Activated CD8-positive, alpha-beta T cell treated with anti-CD3 and anti-CD28 coated beads, Interleukin-2, amount 10 ng/mL, durations not matched to agents 7 days and 5 days (primary cell): ENCODE measurements at regions not wholly inside any gene's neighbourhood (a gene's known extent, or its start where the extent isn't known, plus 50 kb on each side); places are given as distances from the start of the nearest gene placed in this dataset.

Experiments used
- ATAC-seq: fragments of 150-1000 bp; cut with Tn5 transposase; one replicate; pipeline ENCODE4 v1.10.0; 2021; ENCODE audit warnings: moderate library complexity
- CTCF ChIA-PET: fragments of 350-600 bp; sonication (Branson Sonifier 250); formaldehyde crosslinking; loops from one replicate; lab custom pipeline; 2021; ENCODE audit warnings: antibody characterized with exemption; lab: Charles Lee
- POLR2A ChIA-PET: fragments of 350-600 bp; sonication (Branson Sonifier 250); formaldehyde crosslinking; loops from one replicate; lab custom pipeline; 2021; ENCODE audit warnings: antibody characterized with exemption; lab: Charles Lee
- DNase-seq: peaks from one replicate; pipeline ENCODE4 v3.0.0-alpha.2; 2020
- H3K27ac Mint-ChIP-seq: one replicate; pipeline ENCODE4 v1.8.0; 2021; ENCODE audit warnings: mild to moderate bottlenecking, mixed read lengths
- H3K27me3 Mint-ChIP-seq: one replicate; pipeline ENCODE4 v1.8.0; 2021; ENCODE audit warnings: low read depth, mixed read lengths
- H3K36me3 Mint-ChIP-seq: one replicate; pipeline ENCODE4 v1.8.0; 2021; ENCODE audit warnings: low read depth, mixed read lengths
- H3K4me1 Mint-ChIP-seq: one replicate; pipeline ENCODE4 v1.8.0; 2021; ENCODE audit warnings: low read depth, mixed read lengths
- H3K4me3 Mint-ChIP-seq: one replicate; pipeline ENCODE4 v1.8.0; 2021; ENCODE audit warnings: mild to moderate bottlenecking, mixed read lengths
- H3K9me3 Mint-ChIP-seq: one replicate; pipeline ENCODE4 v1.8.0; 2022; ENCODE audit warnings: mixed read lengths; ENCODE audit not compliant: insufficient read depth

- ChIA-PET CTCF (no interaction called here), POLR2A (no interaction called here)
- Mint-ChIP-seq H3K27me3 (no peaks in the 10 kb centered on the region), H3K36me3 (no peaks in the 10 kb centered on the region), H3K4me3 (no peak overlapping the region), H3K27ac (no peak overlapping the region), H3K9me3 (peaks cover 4% of the 10 kb centered on the region), H3K4me1 (no peaks in the 10 kb centered on the region)
- no peak for DNase-seq
- ATAC-seq: no peak
Measured at GRCh38 chr18:53745224-53745967, 479.1 kb downstream of the MBD2 start.

GRCh38 chr18:53739700-53740099 lies 484.8 kb downstream of the MBD2 start:
- no peak overlapping the region for H3K4me3 Mint-ChIP-seq
- no peaks in the 10 kb centered on the region for H3K4me1 Mint-ChIP-seq
- ATAC-seq: no peak
- DNase-seq: no peak
- ChIA-PET CTCF (no interaction called here), POLR2A (no interaction called here)
- no peaks in the 10 kb centered on the region for H3K27me3 Mint-ChIP-seq
- no peak overlapping the region for H3K27ac Mint-ChIP-seq
- no peaks in the 10 kb centered on the region for H3K9me3 Mint-ChIP-seq
- no peaks in the 10 kb centered on the region for H3K36me3 Mint-ChIP-seq

GRCh38 chr18:53735526-53735925 lies 488.9 kb downstream of the MBD2 start:
- Mint-ChIP-seq H3K27me3 (no peaks in the 10 kb centered on the region), H3K4me1 (no peaks in the 10 kb centered on the region), H3K4me3 (no peak overlapping the region), H3K9me3 (no peaks in the 10 kb centered on the region), H3K36me3 (no peaks in the 10 kb centered on the region), H3K27ac (no peak overlapping the region)
- ATAC-seq (no peak), DNase-seq (no peak)
- ChIA-PET POLR2A (no interaction called here), CTCF (no interaction called here)

DNA sequence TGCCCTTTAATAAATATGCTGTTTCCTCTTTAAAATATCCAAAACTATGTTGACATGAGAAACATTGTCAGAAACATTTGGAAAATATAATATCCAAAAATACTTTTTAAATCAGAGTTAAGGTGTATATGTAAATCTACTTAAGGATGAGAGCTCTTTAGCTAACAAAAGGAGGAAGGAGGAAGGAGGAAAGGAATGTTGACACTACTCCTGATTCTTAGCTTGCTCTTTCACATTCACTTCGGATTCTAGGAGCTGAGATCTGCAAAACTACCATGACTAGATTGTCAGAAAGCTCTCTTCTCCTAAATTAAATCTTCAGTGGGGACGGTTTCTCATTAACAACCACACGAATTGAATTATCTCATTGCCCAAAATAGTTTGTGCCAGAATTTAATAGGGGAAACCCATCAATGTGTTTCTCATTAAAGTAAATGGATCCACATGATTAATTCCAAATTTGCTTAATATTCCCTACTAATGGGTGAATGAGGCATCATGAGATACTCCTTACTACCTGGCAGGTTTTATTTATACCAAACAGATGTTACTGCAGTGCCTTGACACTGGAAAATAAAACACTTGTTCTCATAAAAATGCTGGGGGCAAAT lies 509.1 kb downstream of the MBD2 start:
- H3K4me1 Mint-ChIP-seq: no peaks in the 10 kb centered on the region
- no peak overlapping the region for H3K4me3 Mint-ChIP-seq
- no peaks in the 10 kb centered on the region for H3K27me3 Mint-ChIP-seq
- POLR2A ChIA-PET: no interaction called here
- no peak overlapping the region for H3K27ac Mint-ChIP-seq
- no peaks in the 10 kb centered on the region for H3K9me3 Mint-ChIP-seq
- H3K36me3 Mint-ChIP-seq: no peaks in the 10 kb centered on the region
- CTCF ChIA-PET: no interaction called here
- no peak for DNase-seq
- ATAC-seq: no peak

DNA sequence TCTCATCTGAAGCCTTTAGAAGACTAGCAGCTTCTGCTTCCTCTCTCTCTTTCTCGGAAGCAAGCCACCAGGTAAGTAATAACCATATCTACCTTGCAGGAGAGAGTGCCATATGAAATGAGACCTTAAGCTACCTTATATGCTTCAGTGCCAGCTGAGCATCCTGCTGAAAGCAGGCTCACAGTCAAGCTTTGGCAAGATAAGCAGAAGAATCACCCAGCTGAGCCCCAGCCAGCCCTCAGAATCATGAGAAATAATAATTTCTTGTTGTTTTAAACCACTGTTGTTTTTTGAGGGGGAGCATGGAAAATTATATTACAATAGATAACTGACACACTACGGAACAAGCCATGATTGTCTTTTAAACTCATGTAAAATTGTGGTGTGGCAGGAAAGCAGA lies 514.4 kb downstream of the MBD2 start:
- DNase-seq (no peak), ATAC-seq (no peak)
- ChIA-PET POLR2A (no interaction called here), CTCF (no interaction called here)
- Mint-ChIP-seq H3K4me1 (no peaks in the 10 kb centered on the region), H3K36me3 (no peaks in the 10 kb centered on the region), H3K27ac (no peak overlapping the region), H3K27me3 (no peaks in the 10 kb centered on the region), H3K9me3 (peaks cover 4% of the 10 kb centered on the region), H3K4me3 (no peak overlapping the region)

GRCh38 chr18:53702480-53702879 lies 522.0 kb downstream of the MBD2 start:
- POLR2A ChIA-PET: no interaction called here
- ATAC-seq: no peak
- Mint-ChIP-seq H3K36me3 (no peaks in the 10 kb centered on the region), H3K27ac (no peak overlapping the region), H3K9me3 (no peaks in the 10 kb centered on the region), H3K27me3 (no peaks in the 10 kb centered on the region), H3K4me1 (no peaks in the 10 kb centered on the region), H3K4me3 (no peak overlapping the region)
- CTCF ChIA-PET: no interaction called here
- DNase-seq: no peak

DNA sequence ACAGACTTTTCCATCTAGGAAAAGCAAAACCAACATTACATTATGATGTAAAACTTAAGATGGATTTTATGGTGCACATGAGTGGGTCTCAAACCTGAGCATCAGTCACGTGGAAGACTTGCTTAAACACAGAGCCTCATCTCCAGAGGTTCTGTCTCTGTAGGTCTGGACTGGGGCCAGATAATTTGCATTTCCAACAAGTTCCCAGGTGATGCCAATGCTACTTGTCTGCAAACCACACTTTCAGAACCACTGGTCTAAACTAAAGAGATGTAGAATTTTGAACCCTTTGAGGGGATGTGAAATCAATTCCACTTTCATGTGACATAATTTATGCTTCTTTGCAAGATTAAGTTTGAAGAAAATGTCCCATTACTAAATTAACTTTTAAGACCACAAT lies 522.8 kb downstream of the MBD2 start:
- ATAC-seq (no peak), DNase-seq (no peak)
- no peaks in the 10 kb centered on the region for H3K27me3 Mint-ChIP-seq
- H3K4me3 Mint-ChIP-seq: no peak overlapping the region
- no peaks in the 10 kb centered on the region for H3K4me1 Mint-ChIP-seq
- POLR2A ChIA-PET: no interaction called here
- no peaks in the 10 kb centered on the region for H3K9me3 Mint-ChIP-seq
- no peak overlapping the region for H3K27ac Mint-ChIP-seq
- H3K36me3 Mint-ChIP-seq: no peaks in the 10 kb centered on the region
- CTCF ChIA-PET: no interaction called here

DNA sequence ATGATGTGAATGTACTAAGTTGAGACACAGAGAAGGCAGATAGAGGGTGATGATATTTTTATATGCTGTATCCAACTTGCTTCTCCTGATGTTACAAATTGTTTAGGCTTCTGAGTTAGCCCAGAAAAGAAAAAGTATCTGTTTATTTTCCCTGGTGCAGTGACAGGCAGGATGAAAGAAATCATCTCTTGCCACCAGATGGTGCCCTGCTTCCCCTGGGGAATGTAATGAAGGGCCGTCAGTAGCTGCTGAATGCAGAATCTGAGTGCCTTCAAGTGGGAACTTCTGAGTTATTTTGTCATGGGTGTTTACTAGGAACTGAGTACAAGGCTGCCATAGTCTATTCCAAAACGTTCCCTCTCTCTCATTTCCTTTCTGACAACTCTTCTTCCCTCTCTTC lies 525.6 kb downstream of the MBD2 start:
- Mint-ChIP-seq H3K27ac (no peak overlapping the region), H3K36me3 (no peaks in the 10 kb centered on the region), H3K9me3 (no peaks in the 10 kb centered on the region), H3K4me3 (no peak overlapping the region), H3K4me1 (no peaks in the 10 kb centered on the region), H3K27me3 (no peaks in the 10 kb centered on the region)
- ChIA-PET CTCF (interaction anchor here (1.2 kb wide), 1 partner anchor 421 kb away, joined by 6 read pairs; no protein-coding TSS in a partner anchor), POLR2A (no interaction called here)
- DNase-seq (no peak), ATAC-seq (no peak)

GRCh38 chr18:53689886-53690285 lies 534.6 kb downstream of the MBD2 start:
- Mint-ChIP-seq H3K9me3 (no peaks in the 10 kb centered on the region), H3K36me3 (no peaks in the 10 kb centered on the region), H3K4me3 (no peak overlapping the region), H3K27me3 (no peaks in the 10 kb centered on the region), H3K4me1 (no peaks in the 10 kb centered on the region), H3K27ac (no peak overlapping the region)
- DNase-seq: no peak
- ChIA-PET POLR2A (no interaction called here), CTCF (no interaction called here)
- no peak for ATAC-seq

DNA sequence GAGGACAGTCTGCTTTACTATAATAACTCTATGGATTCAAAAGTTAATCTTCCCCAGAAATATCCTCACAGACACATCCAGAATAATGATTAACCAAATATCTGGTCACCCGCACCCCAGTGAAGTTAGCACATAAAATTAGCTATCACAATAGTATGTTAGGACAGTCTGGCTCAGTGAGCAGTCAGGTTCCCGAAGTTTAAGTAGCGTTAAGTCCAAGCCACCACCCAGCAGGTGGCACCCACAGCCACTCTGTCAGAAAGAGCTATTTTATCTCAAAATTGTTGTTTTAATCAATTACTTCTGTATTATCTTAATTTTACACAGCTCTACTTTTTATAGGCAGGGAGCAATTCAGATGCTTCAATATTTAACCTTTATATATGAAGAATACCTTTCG lies 537.5 kb downstream of the MBD2 start:
- Mint-ChIP-seq H3K4me3 (no peak overlapping the region), H3K36me3 (no peaks in the 10 kb centered on the region), H3K9me3 (no peaks in the 10 kb centered on the region), H3K4me1 (no peaks in the 10 kb centered on the region), H3K27me3 (no peaks in the 10 kb centered on the region), H3K27ac (no peak overlapping the region)
- DNase-seq (no peak), ATAC-seq (no peak)
- ChIA-PET CTCF (no interaction called here), POLR2A (no interaction called here)

GRCh38 chr18:53682796-53683195 lies 541.7 kb downstream of the MBD2 start:
- H3K27ac Mint-ChIP-seq: no peak overlapping the region
- H3K36me3 Mint-ChIP-seq: no peaks in the 10 kb centered on the region
- H3K4me1 Mint-ChIP-seq: no peaks in the 10 kb centered on the region
- H3K9me3 Mint-ChIP-seq: no peaks in the 10 kb centered on the region
- H3K27me3 Mint-ChIP-seq: no peaks in the 10 kb centered on the region
- DNase-seq (no peak), ATAC-seq (no peak)
- no peak overlapping the region for H3K4me3 Mint-ChIP-seq
- ChIA-PET POLR2A (no interaction called here), CTCF (no interaction called here)

DNA sequence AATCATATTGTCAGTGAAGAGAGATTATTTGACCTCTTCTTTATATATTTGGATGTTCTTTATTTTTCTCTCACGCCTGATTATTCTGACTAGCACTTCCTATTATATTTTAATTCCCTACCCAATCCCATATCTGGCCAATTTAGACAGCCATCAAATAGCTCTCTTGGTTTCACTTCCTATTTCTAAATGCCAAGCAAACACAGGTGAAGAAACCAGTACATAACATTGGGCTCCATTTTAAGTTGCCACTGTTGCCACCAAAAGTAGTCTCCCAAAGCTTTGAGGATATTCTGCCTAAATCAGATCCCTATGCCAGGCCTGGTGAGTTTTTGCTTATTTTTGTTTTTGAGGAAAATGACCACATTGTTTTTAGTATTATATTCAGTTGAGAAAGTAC lies 547.0 kb downstream of the MBD2 start:
- H3K9me3 Mint-ChIP-seq: no peaks in the 10 kb centered on the region
- no peak overlapping the region for H3K27ac Mint-ChIP-seq
- H3K36me3 Mint-ChIP-seq: no peaks in the 10 kb centered on the region
- CTCF ChIA-PET: no interaction called here
- H3K4me1 Mint-ChIP-seq: no peaks in the 10 kb centered on the region
- POLR2A ChIA-PET: no interaction called here
- H3K27me3 Mint-ChIP-seq: no peaks in the 10 kb centered on the region
- no peak for DNase-seq
- ATAC-seq: no peak
- no peak overlapping the region for H3K4me3 Mint-ChIP-seq

GRCh38 chr18:53665701-53666100 lies 558.8 kb downstream of the MBD2 start:
- POLR2A ChIA-PET: no interaction called here
- Mint-ChIP-seq H3K9me3 (no peaks in the 10 kb centered on the region), H3K27ac (no peak overlapping the region), H3K4me3 (no peak overlapping the region), H3K4me1 (no peaks in the 10 kb centered on the region), H3K36me3 (no peaks in the 10 kb centered on the region), H3K27me3 (no peaks in the 10 kb centered on the region)
- DNase-seq: no peak
- CTCF ChIA-PET: no interaction called here
- ATAC-seq: no peak
